ENCODE measurements at regions not wholly inside any gene's neighbourhood (a gene's known extent, or its start where the extent isn't known, plus 50 kb on each side); places are given as distances from the start of the nearest gene placed in this dataset.
"Not testable (repeated sequence)": the region's sequence is repeated elsewhere in the genome, so short reads cannot be mapped to it uniquely, and the experiment has no call there.

DNA sequence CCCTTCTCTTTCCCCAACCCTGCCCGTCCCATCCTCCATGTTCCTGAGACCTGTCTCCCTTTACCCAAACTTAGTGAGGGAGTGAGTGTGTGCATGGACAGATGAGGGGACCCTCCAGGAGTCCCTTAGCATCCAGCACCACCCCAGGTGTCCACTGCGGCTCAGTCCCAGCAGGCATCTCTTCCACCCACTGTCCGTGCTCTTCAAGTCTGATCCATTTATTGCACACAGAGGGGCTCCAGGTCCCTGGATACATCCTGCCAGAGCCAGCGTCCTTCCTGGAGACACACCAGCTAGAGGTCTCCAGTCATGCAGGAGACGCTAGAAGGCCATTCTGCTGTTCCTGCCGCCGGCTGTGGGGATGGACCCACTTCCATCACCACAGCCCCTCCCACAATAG, 239.2 kb downstream of the ADGRD1 start:
- peak; percentile 49 for DNase-seq

DNA sequence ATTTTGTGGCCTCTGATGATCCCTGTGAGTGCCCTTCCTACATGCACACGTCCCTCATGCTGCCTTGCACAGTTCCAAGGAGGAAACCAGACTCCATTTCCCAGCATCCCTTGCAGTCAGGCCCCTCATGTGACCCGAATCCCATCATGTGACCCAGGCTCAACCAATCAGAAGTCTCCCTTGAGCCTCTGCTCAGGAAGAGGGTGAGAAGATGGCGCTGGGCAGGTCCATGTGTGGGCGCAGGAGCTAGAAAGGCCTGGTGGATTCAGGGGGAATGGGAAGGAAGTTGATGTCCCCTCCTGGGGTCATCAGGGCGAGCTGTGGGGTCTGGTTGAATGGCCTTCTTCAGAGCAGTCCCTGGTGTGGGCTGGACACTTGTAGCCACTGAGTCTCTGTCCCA, 240.5 kb downstream of the ADGRD1 start:
- DNase-seq = peak; percentile 32

DNA sequence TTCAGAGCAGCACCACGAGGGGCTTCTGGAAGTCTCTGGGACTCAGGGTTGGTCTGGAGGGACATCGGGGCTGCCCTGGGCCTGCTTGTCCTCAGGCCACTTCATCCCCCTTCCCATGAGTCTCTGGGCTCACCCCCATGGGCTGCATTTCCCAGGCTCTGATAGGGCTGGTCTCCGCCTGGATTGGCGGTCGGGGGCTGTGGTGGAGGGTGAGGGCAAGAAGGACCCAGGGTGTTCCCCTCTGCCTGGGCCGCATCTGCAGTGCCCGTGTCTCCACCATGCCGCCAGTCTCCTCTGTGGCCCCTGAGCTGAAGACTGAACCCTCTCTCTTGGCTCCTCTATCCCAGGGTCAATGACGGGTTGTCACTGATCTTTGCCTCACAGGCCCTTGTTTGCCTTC, 242.1 kb downstream of the ADGRD1 start:
- no peak for DNase-seq

DNA sequence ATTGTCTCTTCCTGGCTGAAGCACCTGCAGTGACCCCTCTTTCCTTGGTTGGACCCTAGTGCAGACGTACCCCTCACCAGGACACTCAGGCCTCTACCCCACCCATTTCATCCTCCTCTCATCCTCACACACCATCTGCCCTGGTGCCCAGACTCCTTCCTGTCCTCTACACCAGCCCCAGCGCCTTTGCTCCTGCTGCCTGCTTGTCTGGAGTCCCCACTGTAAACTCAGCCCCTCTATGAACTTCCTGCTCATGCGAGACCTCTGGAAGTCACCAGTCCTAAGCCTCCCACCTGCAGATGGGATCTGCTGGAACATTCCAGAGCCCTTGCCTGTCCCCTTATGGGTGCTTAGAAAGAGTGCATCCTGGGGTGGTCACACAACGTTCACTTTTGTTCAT, 242.5 kb downstream of the ADGRD1 start:
- DNase-seq = peak; percentile 50

DNA sequence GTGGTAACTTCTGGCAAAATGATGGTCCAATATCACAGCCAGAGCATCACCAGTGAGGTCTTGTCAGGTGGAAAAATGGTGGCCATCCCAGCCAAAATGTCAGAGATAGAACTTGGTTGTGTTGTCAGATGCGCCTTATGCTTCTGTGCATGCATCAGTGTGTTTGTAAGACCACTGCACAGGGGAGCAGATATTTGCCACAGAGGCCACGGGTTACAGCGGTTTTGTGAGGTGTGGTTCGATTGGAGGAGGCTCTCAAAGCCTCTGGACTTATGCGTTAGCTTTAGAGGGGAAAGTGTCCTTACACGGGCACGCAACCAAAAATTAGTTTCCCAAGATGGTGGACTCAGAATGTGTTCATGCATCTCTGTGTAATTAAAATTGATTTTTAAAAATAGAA, 243.8 kb downstream of the ADGRD1 start:
- DNase-seq = peak; percentile 26

DNA sequence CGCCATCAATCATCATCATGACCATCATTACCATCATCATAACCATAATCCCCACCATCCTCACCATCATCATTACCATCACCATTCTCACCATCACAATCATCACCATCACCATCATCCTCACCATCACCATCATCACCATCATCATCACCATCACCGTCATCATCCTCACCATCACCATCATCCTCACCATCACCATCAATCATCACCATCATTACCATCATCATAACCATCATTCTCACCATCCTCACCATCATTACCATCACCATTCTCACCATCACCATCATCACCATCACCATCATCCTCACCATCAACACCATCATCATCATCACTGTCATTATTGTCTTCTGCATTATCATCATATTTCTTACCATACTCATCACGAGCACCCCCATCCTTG, 245.5 kb downstream of the ADGRD1 start:
- DNase-seq = no peak

DNA sequence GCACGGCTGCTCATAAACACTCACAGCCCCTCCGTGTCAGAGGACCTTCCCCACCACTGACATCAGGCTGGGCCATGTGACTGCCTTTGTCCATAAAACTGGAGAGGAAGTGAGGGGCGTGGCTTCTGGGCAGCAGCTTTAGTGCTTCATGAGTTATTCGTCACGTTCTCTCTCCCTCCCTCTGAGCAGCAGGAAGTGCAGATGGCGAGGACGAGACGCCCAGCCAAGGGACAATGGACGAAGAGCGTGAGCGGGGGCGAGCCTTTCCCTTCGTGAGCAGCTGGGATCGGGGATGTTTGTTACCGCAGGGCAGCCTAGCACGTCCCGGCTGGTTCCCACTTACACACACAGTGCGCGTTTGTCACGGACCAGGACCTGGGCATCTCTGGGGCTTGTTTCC, 248.2 kb downstream of the ADGRD1 start:
- not testable (repeated sequence) for DNase-seq

DNA sequence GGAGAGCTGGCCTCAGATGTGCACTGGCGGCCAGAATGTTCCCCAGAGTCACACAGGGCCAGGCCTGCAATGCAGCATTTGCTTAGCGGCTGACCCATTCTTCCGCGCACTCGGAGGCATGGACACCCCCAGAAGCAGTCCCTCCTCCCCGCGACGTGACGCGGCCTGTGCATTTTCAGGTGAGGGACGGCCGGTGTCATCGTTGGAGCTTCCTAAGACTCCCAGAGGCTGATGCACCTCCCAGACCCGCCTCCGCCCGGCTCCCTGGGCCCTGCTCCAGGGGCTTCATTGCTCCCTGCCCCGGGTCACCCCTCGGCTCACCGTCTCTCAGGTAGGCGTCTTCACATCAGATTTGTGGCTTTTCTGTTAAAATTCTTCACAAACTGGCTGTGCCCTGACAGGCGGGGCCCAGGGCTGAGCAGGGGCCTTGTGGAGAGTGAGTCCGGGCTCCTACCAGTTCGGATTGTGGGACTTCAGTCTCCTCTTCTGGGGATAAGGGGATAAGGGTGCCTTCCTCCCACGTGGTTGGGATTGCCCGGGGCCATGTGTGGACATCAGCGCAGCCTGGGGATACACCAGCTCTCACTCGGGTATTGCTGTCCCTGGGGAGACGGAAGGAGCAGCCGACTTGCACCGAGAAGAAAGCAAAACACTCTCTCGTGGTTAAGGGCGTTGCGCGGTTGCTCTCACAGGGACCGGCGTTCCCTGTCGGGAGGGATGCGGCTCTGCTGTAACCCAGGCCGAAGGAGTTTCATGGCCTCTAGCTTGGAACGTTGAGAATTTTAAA, 249.1 kb downstream of the ADGRD1 start:
- DNase-seq = peak; percentile 49

DNA sequence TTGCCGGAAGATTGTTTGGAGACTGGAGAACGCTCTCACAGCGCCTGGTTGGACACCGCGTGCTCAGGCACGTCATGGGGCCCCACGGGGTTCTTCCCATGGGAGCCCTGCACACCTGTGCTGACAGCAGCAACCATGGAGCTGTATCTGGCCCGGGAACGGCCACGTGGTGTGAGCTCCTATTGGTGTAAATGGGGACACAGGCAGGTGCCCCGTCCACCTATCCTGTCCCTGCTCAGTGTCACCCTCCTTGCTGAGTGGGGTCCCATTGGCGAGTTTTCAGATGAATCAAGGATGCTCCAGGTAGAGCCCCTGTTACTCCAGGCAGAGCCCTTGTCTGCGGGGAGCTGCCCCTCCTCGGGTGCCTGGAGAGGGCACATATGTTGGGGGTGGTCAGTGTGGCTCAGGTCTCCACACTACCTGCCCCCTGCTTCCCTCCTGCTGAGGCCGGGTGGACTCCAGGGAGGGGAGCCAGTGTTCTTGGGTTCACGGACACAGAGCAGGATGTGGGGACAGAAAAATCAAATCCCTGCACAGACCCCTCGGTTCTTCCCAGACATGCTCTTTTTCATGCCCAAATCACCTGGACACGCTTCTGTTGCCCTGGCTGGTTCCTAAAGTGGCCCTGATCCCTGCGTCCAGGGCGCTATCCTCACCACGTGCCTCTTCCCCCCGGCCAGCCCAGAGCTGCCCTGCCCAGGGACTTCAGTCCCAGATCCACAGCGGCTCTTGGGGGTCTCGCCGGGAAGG, 250.1 kb downstream of the ADGRD1 start:
- DNase-seq = peak; percentile 42

DNA sequence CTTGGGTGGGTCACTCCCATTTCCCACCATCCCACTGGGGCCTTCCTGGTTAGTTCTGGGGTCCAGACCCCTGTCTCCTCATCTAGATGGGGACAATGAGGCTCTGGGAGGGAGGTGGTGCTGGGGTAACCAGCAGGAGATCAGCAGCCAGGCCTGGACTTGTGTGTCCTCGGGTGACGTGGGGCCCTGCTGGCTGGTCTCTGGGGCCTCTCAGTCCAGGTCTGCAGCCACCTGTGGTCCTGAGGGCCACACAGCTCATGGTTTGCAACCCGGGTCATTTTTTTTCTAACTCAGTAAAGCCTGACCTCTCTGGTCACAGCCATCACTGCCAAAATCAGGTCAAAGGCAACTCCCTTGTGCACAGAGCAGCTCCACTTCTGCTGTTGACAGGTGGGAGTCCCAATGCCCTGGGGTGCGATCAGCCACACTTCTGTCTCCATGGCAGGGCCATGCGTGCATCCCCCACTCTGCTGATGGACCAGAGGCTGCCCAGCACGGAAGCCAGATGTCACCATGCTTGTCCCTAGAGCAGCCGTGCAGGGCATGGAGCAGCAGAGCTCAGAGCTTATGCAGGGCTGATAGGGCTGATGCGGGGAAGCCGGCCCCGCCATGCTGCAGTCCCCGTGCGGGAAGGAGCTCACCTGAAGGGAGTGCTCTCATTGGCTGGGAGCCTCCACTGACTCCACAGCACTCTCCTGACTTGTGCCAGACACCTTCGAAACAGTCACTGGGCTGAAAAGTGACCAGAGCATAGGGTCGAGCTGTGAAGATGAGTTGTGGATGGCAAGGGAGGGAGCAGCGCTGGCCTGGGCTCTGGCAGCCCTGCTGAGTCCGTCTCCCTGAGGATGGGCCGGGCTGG, 250.9 kb downstream of the ADGRD1 start:
- peak; percentile 53 for DNase-seq

DNA sequence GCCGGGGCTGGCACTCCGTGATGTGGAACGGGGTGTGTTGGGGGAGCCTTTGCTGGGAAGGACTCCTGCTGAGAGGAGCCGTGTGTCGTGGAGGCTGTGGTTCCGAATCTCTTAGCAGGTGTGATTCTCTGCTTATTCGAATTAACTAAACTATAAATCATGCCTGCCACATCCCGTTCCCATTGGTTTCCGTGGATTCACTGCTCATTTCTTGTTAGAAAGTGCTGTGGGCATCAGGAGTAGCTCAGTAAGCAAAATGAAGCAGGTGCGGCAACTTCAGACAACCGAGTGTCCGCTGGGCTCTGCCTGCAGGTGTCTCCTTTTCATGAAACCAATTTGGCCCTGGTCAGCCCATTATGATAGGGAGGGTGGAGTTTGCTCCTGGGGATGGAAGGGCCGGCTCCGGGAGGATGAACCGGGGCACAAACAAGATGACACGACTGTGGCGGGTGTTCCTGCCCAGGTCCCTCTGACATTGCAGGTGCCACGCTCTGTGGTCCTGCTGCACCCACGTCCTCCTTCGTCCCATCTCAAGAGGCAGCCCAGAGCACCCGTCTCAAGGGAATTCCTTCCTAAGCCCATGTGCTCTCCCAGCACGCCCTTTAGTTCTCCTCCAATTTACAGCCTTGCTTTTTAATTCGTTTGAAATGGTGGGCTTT, 251.7 kb downstream of the ADGRD1 start:
- DNase-seq = peak; percentile 35

DNA sequence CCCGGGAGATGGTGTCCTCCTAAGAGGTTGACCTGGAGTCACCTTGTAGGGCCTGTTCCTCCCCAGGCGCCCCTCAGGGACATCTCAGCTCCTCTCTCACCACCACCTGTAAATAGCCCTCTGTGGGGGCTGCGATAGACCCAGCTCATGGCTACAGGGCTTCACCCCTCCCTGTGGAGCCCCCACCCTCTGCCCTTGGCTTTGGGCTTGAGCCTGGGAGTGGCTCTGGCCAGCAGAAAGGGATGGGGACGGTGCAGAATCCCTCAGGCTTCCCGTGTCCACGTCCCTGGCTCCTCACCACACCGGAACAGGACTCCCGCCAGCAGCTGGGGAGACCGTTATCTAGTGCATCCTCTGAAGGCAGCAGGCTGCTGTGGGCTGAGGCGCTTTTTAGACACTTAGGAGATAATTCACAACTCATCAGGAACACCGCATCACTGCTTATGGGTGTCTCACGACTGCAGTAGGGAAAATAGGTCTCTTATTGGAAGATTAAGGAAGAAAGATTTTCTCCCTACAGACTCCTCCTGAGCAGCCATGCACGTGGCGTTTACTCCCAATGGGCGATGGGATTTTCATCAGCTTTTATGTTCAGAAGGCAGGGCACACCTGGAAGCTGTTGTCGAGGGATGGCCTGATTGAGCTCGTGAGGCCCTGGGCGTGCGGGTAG, 253.1 kb downstream of the ADGRD1 start:
- peak; percentile 24 for DNase-seq

DNA sequence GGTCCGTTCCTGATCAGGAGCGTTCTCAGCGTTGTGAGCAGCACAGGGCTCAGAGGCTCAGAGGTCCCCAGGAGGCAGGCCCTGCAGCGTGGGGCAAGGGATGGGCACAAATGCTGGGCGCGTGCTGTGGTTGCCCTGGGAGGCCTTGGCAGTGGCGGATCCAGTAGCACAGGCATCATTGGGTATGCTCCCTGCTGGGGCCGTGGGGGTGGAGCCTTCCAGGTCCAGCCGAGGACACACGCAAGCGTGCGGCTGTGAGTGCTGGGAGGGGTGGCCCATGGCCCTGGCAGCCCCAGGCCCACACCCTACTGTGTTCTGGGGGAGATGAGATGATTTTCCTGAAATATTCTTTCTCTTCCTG, 253.6 kb downstream of the ADGRD1 start:
- DNase-seq = peak; percentile 43

DNA sequence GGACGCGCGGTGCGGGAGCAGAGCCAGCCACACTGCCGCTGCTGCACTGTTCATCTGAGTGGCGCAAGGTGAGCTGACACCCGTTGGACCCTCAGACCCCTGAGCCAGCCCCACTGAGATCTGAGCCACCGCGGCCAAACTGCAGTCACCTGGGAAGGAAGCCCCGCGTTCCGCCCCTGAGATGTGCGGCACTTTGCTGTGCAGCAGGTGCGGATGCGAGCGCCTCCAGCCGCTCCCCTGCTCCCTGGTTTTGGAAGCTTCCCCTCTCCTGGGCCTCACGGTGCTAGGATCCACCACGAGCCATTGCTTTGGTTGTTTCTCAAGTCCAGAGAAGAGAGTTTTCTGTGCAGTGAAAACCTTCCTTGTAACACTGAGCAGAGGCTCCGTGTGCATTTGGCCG, 254.1 kb downstream of the ADGRD1 start:
- DNase-seq = peak; percentile 28

DNA sequence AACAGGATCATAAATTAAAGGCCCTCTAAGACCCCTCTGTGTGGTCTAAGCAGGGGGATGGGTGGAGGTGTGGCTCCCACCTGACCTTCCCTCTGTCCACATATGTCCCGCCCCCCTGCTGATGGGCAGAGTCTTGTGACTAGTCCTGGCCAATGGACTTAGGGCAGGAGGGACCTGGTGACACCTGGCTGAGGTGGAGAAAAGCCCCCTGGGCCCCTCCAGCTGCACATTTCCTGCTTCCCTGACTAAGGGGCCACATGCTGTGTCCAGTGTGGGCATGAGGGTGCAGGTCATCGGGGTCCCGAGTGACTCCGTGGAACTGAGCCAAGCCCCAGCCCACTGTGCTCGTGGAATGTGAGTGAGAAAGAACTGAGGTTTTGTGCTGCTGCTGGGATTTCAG, 254.7 kb downstream of the ADGRD1 start:
- no peak for DNase-seq

DNA sequence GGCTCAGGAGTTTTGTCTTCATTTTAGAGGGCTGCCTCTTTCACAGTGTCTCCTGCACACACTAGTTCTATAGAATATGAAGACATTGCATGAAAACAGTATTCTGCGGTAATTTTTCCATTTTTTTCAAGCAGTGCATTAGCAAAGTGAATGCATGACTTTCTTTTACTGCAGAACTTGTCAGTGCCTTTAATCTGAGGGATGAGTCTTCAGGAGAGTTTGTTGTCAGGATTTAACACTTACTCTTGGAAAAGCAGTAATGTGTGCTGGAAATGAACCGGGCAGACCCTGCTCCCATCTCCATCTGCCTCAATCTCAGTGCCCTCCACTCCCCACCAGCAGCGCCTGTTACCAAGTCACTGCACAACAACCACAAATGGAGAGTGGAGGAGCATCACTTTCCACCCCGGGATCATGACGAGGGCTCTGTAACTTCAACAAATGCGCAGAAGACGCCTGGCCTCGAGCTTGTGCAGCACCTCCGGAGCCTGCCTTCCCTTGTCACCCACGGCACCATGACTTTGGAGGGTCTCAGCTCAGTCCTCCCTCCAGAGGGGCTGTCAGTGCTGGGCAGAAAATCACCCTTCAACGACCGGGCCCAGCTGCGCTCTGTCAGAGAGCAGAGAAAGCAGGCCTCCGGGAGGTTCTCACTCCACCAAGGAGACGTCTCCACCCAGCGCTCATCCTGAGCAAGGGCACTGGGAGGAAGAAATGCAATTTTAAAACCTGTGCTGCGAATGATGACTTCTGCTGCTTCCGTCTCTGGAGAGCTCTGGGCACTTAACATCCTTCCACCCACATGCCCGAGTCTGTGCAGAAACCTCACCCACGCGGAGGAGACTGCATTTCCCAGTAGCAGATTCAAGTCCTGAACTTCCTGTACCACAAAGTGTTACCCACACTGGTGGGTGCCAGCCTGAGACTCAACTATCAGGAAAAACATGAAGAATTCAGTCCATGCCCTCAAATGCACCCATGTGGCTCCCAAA, 255.7 kb downstream of the ADGRD1 start:
- DNase-seq = peak; percentile 47

DNA sequence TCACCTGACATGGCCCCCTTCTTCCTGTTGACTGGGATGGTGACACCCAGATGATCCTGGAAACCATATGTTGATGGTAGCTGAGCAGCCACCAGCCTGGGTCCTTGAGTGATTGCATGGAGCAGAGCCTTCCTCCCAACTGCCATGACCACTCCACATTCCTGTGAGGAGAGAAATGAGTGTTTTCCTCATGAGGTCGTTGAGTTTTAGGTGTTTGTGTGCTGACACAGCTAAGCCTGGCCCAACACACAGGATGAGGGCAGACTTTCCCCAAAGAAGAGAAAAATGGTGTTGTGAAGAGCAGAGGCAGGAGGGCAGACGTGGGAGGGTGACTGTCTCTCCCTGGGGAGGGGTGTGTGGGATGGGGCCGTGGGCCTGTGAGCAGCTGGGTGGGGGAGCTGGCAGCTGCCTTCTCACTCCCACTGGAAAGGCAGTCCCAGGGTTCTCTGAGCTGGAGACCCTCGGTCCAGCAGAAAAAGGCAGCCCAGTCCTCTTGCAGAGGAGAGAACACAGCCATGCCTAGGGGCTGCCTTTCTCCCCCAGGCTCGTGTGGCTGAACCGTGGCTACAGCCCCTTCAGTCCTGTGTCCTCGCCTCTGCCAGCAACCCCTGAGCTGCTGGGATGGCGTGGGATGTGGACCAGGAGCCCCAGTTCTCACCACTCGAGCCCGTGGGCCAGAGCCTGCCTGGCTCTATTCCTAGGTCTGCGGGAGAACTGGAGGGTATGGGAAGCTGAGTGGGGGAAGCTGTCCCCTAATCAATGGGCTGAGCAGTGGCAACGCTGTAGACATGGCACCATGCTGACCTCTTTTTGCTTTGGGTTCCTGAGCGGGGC, 257.0 kb downstream of the ADGRD1 start:
- peak; percentile 77 for DNase-seq

DNA sequence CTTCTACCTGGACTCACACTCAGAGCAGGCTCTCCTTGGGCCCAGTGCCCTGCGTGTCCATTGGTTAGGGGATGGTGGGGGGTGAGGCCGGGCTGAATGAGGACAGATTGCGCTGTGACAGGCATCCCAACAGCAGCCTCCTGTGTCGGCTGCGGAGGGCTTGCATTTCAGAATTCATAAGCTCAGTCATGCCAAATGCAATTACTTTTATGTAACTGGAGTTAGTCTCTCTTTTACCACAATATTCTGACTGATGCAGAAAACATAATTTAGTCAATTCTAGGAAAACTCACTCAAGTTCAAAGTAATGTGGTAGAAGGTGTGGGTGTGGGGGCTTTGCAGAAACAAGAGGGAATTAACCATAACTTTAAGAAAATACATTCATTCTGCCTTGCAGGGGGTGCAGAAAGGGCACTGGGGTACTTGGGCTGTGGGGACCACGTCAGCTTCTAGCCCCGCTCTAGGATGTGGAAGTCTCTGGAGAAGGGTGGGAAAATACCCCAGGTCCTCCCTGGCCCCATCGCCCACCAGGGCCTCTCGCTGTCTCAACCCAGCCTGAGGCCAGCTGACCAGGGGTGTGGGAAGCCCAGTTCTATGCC, 257.7 kb downstream of the ADGRD1 start:
- peak; percentile 16 for DNase-seq

DNA sequence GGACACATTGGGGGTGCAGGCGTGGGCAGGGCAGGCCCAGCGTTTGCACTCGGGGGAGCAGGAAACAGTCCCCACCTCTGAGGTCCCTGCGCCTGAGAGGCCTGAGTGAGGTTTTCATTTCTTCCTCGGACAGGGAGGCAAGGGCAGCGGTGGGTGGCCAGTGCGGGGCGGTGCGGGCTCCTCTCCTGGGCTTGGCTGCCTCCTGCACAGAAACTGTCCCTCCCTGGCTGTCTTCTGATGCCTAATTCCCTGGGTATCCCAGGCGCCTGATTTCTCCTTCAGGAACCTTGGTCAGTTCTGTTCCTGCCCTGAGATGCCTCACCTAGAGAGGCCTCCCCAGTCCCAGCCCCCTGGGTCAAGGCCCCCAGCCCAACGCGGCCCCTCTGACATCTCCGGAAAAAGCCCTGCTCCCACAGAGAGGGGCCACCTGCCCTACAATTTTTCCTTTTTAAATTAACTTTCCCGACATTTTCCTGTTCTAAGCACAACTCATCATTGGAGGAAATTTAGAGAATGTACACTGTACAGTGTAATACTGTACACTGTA, 260.3 kb downstream of the ADGRD1 start:
- DNase-seq = peak; percentile 50
